Dendritic cell treated with granulocyte-macrophage colony-stimulating factor and Interleukin-4, amounts not matched to agents 40 ng/mL and 50 ng/mL, for 4 days (primary cell): ENCODE measurements at regions not wholly inside any gene's neighbourhood (a gene's known extent, or its start where the extent isn't known, plus 50 kb on each side); places are given as distances from the start of the nearest gene placed in this dataset.

Source experiments
- H3K27ac Mint-ChIP-seq: one replicate; pipeline ENCODE4 v1.8.0; 2022; ENCODE audit warnings: mild to moderate bottlenecking, mixed read lengths
- H3K27me3 Mint-ChIP-seq: one replicate; pipeline ENCODE4 v1.8.0; 2022; ENCODE audit warnings: mild to moderate bottlenecking, mixed read lengths
- H3K36me3 Mint-ChIP-seq: one replicate; pipeline ENCODE4 v1.8.0; 2022; ENCODE audit warnings: low read depth, mixed read lengths
- H3K4me1 Mint-ChIP-seq: one replicate; pipeline ENCODE4 v1.8.0; 2022; ENCODE audit warnings: low read depth, mixed read lengths
- H3K4me3 Mint-ChIP-seq: one replicate; pipeline ENCODE4 v1.8.0; 2022; ENCODE audit warnings: mild to moderate bottlenecking, moderate library complexity, mixed read lengths
- H3K9me3 Mint-ChIP-seq: one replicate; pipeline ENCODE4 v1.8.0; 2022; ENCODE audit warnings: mixed read lengths
- intact Hi-C: fragments of 100-400 bp; cut with micrococcal nuclease; formaldehyde crosslinking; loops from one replicate; pipeline ENCODE4 v1.15.0; 2022

DNA sequence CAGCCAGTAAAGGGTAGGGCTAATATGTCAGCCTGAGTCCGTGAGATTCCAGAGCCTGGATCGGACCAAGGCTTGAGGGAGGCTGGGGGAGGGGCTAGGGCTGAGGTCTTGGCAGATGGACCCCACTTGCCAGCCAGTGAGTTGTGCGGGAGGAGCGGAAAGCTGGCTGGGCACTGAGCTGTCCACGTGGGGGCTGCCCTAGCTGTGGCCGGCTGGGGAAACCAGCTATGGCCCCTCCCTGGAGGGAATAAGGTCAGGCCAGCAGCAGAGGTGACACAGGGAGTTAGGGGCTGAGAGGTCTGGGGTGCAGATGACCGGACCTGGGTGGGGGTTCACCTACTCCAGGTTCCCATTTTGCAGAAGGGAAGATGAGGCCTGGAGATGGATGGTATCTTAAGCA, 77.3 kb downstream of the UNCX start:
- H3K27ac Mint-ChIP-seq = no peak overlapping the region
- H3K36me3 Mint-ChIP-seq = no peaks in the 10 kb centered on the region
- no peaks in the 10 kb centered on the region for H3K4me1 Mint-ChIP-seq
- intact Hi-C loops = no loop called here
- H3K27me3 Mint-ChIP-seq = peaks cover 4% of the 10 kb centered on the region
- H3K9me3 Mint-ChIP-seq = no peaks in the 10 kb centered on the region
- H3K4me3 Mint-ChIP-seq = no peak overlapping the region

DNA sequence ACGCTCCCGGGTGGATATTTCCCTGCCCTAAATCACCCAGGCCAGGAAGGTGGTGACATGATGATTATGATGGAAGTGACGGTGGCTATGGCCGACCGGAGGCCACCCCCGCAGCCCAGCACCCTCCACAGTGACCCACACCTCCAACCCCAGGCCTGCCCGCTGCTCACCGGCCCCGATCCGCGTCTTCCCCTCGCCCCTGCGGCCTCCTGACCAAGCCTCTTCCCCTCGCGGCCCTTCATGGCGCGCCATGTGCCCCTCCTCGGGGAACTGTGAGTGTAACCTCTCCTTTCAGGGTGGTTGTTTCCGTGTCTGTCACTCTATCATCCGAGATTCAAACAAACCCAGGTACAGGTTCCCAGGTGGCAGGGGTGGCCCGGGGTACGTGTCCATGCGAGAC, 78.3 kb downstream of the UNCX start:
- no peaks in the 10 kb centered on the region for H3K36me3 Mint-ChIP-seq
- no peaks in the 10 kb centered on the region for H3K4me1 Mint-ChIP-seq
- peaks cover under 1% of the 10 kb centered on the region for H3K27me3 Mint-ChIP-seq
- H3K9me3 Mint-ChIP-seq = no peaks in the 10 kb centered on the region
- intact Hi-C loops = no loop called here
- no peak overlapping the region for H3K4me3 Mint-ChIP-seq
- no peak overlapping the region for H3K27ac Mint-ChIP-seq

DNA sequence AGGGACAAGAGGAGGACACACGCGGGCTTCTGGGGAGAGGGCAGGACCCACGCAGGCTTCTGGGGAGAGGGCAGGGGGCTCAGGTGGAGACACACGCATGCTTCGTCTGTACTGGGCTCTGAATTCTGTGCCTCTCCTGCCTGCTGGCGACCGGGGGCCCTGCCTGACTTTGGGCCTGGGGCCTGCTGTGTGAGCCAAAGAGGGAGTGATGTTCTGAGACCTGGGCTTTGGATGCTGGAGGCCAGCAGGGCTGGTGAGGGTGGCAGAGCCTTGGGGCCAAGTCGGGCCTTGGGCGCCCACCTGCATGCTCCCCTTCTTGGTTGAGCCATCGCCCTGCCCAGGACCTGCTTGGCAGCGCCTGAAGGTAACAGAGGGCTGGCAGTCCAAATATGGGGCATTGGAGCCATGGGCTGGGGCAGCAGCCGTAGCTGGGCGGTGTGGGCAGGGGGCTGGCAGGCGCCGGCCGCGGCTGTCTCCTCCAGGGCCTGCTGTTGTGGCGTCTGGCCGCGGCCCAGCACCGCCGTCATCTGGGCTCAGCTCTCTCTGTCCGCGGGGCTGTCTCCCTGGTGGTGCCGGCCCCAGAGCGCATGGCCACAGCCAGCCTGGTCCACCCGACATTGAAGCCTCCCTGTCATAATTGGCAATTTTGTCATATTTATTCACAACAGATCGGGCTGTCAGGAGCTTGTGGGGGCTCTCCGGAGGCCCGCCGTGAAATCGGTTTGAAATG, 78.9 kb downstream of the UNCX start:
- no peak overlapping the region for H3K4me3 Mint-ChIP-seq

DNA sequence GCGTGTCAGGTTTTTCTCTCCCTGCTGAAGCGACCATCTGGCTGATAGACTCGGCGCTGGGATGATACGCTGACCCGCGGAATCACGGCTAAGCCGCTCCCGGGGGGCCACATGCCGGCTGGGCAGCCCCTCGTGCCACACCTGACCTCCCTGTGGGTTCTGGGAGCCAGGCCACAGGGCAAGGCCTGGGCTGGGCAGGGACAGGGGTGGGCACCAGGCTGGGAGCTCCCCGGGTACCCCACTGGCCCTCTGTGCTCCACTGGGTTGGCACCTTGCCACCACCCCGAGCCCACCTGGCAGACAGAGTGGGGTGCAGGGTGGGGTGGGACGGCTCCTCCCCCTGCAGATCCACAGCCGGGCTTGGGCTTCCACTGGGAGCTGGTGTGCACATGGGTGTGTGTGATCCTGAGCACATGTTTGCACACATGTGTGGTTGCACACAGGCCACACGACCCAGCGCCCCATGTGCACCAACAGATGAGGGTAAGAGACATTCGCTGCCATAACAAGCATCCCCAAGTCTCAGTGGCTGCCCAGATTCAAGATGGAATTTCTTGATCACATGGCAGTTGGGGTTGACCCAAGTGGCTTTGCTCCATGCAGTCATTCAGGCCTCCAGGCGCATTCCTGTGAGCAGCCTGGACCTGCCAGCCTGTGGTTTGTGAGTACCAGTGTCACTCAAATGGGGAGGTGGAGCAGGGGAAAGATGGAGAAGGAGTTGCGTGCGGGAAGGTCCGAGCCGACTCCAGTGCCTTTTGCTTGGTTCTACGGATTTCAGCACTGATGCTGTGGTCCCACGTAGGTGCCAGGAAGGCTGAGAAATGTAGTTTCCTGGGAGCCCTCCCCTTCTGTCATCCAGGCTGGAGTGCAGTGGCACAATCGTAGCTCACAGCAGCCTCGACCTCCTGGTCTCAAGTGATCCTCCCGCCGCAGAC, 79.7 kb downstream of the UNCX start:
- H3K36me3 Mint-ChIP-seq = no peaks in the 10 kb centered on the region
- no peak overlapping the region for H3K4me3 Mint-ChIP-seq
- intact Hi-C loops = no loop called here
- H3K27ac Mint-ChIP-seq = no peak overlapping the region
- H3K27me3 Mint-ChIP-seq = no peaks in the 10 kb centered on the region
- no peaks in the 10 kb centered on the region for H3K4me1 Mint-ChIP-seq
- no peaks in the 10 kb centered on the region for H3K9me3 Mint-ChIP-seq

More for the DNA sequence above, 78.9 kb downstream of the UNCX start:
- H3K4me1 Mint-ChIP-seq = no peaks in the 10 kb centered on the region
- H3K36me3 Mint-ChIP-seq = no peaks in the 10 kb centered on the region
- no peaks in the 10 kb centered on the region for H3K9me3 Mint-ChIP-seq
- H3K27me3 Mint-ChIP-seq = no peaks in the 10 kb centered on the region
- intact Hi-C loops = no loop called here
- H3K27ac Mint-ChIP-seq = no peak overlapping the region

DNA sequence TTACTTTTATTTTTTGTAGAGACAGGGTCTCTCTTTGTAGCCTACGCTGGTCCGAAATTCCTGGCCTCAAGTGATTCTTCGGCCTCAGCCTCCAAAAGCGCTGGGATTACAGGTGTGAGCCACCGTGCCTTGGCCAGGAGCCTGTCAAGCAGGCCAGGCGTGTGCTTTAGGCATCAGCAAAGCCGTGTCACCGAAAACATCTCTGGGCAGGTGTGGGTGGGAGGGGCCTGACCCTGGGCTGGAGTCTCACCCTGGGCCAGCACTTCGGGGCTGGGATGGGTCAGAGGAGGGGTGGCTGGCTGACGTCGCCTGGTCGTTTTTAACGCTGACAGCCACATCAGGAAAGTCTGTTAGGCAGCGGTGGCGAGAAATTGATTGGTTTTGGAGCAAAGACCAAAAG, 80.9 kb downstream of the UNCX start:
- H3K4me3 Mint-ChIP-seq = no peak overlapping the region
- H3K27me3 Mint-ChIP-seq = no peaks in the 10 kb centered on the region
- H3K4me1 Mint-ChIP-seq = no peaks in the 10 kb centered on the region
- H3K9me3 Mint-ChIP-seq = no peaks in the 10 kb centered on the region
- no peaks in the 10 kb centered on the region for H3K36me3 Mint-ChIP-seq
- intact Hi-C loops = no loop called here
- no peak overlapping the region for H3K27ac Mint-ChIP-seq

DNA sequence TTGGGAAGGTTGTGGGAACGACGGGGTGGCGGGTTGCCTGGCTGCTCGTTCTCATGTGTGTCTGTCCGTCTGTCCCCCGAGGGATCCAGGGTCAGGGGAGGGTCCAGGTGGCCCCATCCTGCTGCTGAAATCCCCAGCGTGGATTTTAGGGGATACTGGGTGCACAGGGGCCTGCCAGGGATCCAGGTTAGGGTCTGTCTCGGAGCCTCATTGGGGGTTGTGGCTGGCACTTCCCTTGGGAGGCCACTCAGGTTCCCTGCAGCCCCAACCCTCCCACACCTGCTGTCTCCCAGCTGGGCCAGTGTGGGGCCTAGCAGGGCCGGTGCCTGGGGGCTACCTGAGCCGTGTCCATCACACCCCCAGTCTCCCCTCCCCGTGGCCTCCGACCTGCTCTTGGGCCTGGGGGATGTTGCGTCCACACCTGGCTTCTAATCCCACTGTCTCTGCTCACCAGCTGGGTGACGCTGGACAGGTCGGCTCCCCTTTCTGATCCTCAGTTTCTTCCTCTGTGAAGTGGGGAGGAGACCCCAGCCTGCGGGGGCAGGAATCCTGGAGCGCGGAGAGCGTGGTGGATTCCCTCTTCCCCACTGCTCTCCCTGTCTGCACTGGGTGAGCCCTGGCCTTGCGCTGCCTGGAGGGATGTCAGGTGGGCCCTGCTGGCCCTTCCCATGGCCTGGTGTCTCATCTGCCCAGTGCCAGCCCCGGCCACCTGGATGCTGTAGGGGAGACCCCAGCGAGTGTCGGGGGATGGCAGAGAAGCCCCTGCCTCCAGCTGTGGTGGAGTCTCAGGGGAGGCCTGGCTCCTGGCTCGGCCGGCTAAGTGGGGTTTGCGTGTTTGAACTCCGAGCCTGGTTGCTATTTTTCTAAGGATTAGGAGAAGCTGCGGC, 81.6 kb downstream of the UNCX start:
- Mint-ChIP-seq H3K9me3 (no peaks in the 10 kb centered on the region), H3K27me3 (no peaks in the 10 kb centered on the region), H3K4me1 (no peaks in the 10 kb centered on the region), H3K27ac (no peak overlapping the region), H3K36me3 (no peaks in the 10 kb centered on the region), H3K4me3 (no peak overlapping the region)
- intact Hi-C loops = no loop called here

DNA sequence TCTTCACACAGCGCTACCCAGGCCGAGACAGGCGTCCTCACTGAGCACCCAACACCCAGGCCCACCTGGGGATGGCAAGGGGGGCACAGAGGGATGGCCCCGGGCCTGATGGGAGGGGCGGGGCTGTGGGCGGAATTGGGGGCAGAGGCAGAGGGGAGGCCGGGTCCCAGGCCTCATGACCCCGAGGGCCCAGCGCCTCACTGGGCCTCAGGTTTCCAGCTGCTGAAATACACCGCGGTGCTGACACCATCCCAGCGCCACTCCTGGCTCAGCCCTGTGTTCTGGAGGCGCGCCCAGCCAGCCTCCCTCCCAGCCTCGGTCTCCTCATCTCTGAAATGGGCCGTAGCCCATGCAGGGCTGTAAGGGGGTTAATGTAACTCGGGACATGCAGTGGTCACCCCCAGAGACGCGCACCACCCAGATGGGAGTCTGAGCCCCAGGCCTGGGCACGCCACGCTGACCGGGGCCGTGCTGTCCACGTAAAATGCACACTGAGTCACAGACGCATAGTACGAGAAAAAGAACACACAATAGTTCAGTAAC, 82.3 kb downstream of the UNCX start:
- no peak overlapping the region for H3K27ac Mint-ChIP-seq
- H3K4me3 Mint-ChIP-seq = no peak overlapping the region
- H3K9me3 Mint-ChIP-seq = no peaks in the 10 kb centered on the region
- no peaks in the 10 kb centered on the region for H3K36me3 Mint-ChIP-seq
- intact Hi-C loops = no loop called here
- H3K4me1 Mint-ChIP-seq = no peaks in the 10 kb centered on the region
- H3K27me3 Mint-ChIP-seq = no peaks in the 10 kb centered on the region

DNA sequence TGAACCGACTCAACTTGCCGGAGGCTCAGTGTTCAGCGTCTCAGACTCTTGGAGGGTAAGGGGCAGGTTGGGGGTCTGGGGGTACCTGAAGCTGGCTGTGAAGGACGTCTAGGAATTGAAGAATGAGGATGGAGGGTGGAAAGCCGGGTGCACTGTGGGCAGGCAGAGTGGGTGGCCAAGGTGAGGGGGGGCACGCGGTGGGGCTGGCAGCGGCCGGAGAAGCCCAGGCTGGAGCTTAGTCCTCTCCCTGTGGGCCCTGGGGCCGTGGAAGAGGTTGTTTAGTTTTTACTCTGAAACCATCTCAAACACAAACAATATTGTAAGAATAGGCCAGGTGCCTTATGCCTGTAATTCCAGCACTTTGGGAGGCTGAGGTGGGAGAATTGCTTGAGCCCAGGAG, 83.4 kb downstream of the UNCX start:
- intact Hi-C loops = no loop called here
- Mint-ChIP-seq H3K4me3 (no peak overlapping the region), H3K4me1 (no peaks in the 10 kb centered on the region), H3K36me3 (no peaks in the 10 kb centered on the region), H3K27me3 (peaks cover 3% of the 10 kb centered on the region), H3K27ac (no peak overlapping the region), H3K9me3 (no peaks in the 10 kb centered on the region)

DNA sequence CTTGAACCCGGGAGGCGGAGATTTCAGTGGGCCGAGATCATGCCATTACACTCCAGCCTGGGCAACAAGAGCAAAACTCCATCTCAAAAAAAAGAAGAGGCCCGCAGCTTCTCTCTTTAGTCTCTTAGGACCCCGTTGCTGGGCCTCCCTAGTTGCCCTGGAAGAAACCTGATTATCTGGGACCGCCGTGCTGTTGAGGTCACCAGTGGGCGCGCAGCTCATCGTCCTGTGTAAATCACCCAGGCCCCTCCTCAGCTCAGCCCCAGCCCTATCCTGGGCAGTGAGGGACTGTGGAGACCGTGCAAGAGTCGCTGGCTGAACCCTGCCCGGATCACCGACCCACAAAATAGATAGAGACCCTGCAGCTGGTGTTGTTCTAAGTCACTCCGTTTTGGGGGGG, 85.0 kb downstream of the UNCX start:
- Mint-ChIP-seq H3K9me3 (no peaks in the 10 kb centered on the region), H3K27me3 (peaks cover 15% of the 10 kb centered on the region), H3K27ac (no peak overlapping the region), H3K36me3 (no peaks in the 10 kb centered on the region), H3K4me3 (no peak overlapping the region), H3K4me1 (no peaks in the 10 kb centered on the region)
- intact Hi-C loops = no loop called here

DNA sequence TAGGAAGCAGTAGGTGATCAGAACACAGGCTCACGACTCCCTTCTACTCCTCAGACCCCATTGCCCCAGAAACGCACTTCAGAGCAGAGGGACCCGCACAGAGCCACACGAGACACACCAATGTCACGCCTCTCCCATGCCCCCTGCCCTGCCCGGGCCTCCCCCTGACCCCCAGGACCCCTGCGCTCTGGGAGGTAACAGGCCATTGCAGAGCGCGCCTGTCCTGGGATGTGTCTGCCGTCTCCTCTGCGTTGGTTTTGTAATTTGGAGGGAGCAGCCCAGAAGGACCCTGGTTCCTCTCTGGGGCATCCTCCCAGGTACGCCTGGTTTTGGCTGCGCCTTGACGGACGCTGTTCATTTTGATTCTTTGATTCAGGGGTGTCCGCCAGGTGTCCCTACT, 85.4 kb downstream of the UNCX start:
- Mint-ChIP-seq H3K36me3 (no peaks in the 10 kb centered on the region), H3K27me3 (peaks cover 15% of the 10 kb centered on the region), H3K4me1 (no peaks in the 10 kb centered on the region), H3K27ac (no peak overlapping the region), H3K4me3 (no peak overlapping the region), H3K9me3 (no peaks in the 10 kb centered on the region)
- intact Hi-C loops = no loop called here

DNA sequence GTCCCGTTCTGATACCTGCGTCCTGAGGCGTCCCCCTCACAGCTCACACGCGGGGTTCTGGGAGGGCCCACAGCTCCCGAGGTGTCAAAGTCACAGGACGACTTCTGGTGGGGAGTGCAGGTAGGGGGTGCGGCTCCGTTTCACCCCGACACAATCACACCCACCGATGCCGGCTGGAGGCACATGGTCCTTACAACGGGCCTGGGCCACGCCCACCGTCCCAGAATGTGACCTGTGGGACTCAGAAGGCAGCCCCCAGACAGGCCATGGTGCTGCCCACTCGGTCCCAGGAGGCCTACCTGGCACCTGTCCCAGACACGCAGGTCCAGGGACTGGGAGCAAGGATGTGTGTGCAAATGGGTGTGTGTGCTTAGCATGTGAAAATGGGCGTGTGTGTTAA, 86.0 kb downstream of the UNCX start:
- Mint-ChIP-seq H3K36me3 (no peaks in the 10 kb centered on the region), H3K27me3 (peaks cover 21% of the 10 kb centered on the region), H3K9me3 (no peaks in the 10 kb centered on the region), H3K27ac (no peak overlapping the region), H3K4me3 (no peak overlapping the region), H3K4me1 (no peaks in the 10 kb centered on the region)
- intact Hi-C loops = no loop called here

DNA sequence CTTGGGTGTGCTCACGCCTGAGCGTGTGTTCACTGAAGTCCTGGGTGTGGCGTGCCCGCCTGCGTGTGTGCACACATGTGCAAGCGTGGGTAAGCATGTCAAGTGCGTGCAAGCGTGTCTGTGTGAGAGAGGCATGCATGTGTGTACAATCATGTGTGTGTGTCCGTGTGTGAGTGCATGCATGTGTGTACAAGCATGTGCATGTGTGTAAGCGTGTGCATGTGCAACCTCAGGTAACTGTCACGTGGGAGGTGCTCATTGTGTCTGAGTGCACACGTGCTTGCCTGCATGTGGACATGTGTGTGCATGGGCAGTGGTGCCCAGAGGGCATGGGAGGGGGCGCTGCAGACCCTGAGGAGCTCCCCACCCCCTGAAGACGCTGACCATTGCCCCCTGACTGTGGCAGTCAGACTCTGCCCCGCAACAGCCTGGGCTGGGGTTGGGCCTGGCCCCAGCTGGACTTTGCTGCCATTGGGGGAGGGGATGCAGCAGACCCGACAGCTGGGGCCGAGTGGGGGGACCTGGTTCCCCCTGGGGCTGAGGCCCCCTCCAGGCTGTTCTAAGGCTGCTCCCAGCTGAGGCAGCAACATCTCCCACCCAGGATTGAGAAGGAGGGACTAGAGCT, 88.1 kb downstream of the UNCX start:
- no peaks in the 10 kb centered on the region for H3K36me3 Mint-ChIP-seq
- peaks cover 31% of the 10 kb centered on the region for H3K27me3 Mint-ChIP-seq
- intact Hi-C loops = no loop called here
- no peaks in the 10 kb centered on the region for H3K9me3 Mint-ChIP-seq
- H3K27ac Mint-ChIP-seq = no peak overlapping the region
- H3K4me1 Mint-ChIP-seq = no peaks in the 10 kb centered on the region
- no peak overlapping the region for H3K4me3 Mint-ChIP-seq

DNA sequence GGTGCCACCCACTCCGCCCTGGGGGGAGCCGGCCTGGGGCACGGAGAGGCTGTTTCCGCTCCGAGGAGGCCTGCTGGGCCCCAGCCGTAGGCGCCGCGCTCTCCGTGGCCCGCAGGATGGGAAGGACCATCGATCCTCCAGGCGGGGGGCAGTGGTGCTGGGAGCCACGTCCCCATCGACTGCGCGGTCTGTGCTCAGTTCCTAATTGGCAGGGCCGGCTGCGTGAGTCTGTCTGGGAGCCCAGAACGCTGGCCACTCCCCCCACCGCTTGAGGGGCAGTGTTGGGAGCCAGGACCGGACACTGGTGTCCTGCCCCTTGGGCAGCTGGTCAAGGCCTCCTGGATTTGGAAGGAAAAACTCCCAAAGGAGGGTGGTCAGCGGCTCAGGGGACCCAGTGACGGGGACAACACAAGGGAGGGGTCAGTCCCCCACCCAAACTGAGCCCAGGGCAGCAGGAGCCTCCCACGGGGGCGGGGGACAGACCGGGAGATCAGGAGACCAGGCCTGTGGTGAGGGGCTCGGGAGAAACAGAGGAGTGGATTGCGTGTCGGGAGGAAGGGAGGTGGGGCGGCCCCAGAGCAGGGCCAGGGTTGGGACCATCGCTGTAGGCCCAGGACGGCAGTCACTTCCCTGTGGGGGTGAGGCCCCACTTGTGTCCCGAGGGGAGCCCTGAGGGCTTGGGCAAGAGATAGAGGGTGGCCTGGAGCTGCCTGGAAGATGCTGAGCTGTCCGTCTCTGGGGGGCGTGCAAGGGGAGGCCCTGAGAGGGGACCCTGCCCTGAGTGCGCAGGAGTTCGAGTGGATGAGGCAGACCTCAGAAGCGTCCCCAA, 89.0 kb downstream of the UNCX start:
- Mint-ChIP-seq H3K4me3 (no peak overlapping the region), H3K27me3 (peaks cover 33% of the 10 kb centered on the region), H3K27ac (no peak overlapping the region), H3K9me3 (no peaks in the 10 kb centered on the region), H3K36me3 (no peaks in the 10 kb centered on the region), H3K4me1 (no peaks in the 10 kb centered on the region)
- intact Hi-C loops = no loop called here
